IMR-90 (cell line): ENCODE measurements at regions not wholly inside any gene's neighbourhood (a gene's known extent, or its start where the extent isn't known, plus 50 kb on each side); places are given as distances from the start of the nearest gene placed in this dataset.

Experiments
- ATAC-seq: fragments of 200-7000 bp; cut with Tn5 transposase; 2 replicates; pipeline ENCODE4 v1.9.1; 2020; ENCODE audit warnings: low read depth, mild to moderate bottlenecking, moderate library complexity
- BruUV-seq: library from RNA; stranded (reverse); fragments of 400-500 nt; replicated peaks from 2 replicates; lab custom pipeline; 2021; lab: Mats Ljungman, UMichigan
- CTCF ChIA-PET: fragments of 300-600 bp; formaldehyde crosslinking; extraction: SDS; loops from one replicate; lab custom pipeline; 2021; ENCODE audit warnings: antibody characterized with exemption; lab: Yijun Ruan, JAX
- POLR2A ChIA-PET: fragments of 300-600 bp; sonication (Branson Sonifier 250); formaldehyde crosslinking; loops from one replicate; lab custom pipeline; 2022; ENCODE audit warnings: antibody characterized with exemption; ENCODE audit not compliant: unreplicated experiment; lab: Charles Lee
- DNase-seq: peaks from one replicate; pipeline ENCODE4 v3.0.0; 2013
- H2AFZ ChIP-seq: replicated peaks from 2 replicates; pipeline ENCODE3; 2013; ENCODE audit warnings: low read length, mild to moderate bottlenecking; ENCODE audit not compliant: poor library complexity
- H2AK5ac ChIP-seq: 2 replicates; pipeline ENCODE4 v1.6.1; 2013; ENCODE audit warnings: low read depth, low read length, inconsistent platforms
- H2AK9ac ChIP-seq: replicated peaks from 2 replicates; pipeline ENCODE3; 2013; ENCODE audit warnings: mild to moderate bottlenecking, low read depth, low read length, moderate library complexity; ENCODE audit not compliant: poor library complexity
- H2BK120ac ChIP-seq: 2 replicates; pipeline ENCODE4 v1.6.1; 2013; ENCODE audit warnings: low read depth, low read length, inconsistent platforms
- H2BK15ac ChIP-seq: 3 replicates; pipeline ENCODE4 v1.6.1; 2013; ENCODE audit warnings: low read depth, low read length, inconsistent platforms
- H2BK20ac ChIP-seq: 2 replicates; pipeline ENCODE4 v1.6.1; 2013; ENCODE audit warnings: low read depth, mild to moderate bottlenecking, inconsistent platforms, low read length, moderate library complexity
- H2BK5ac ChIP-seq: 2 replicates; pipeline ENCODE4 v1.6.1; 2013; ENCODE audit warnings: mild to moderate bottlenecking, low read depth, low read length, inconsistent platforms; ENCODE audit not compliant: poor library complexity, severe bottlenecking
- H3K14ac ChIP-seq: replicated peaks from 2 replicates; pipeline ENCODE4 v1.6.1; 2013; ENCODE audit warnings: low read depth, low read length, inconsistent platforms
- H3K18ac ChIP-seq: 2 replicates; pipeline ENCODE4 v1.6.1; 2013; ENCODE audit warnings: low read depth, low read length, control low read depth
- H3K23ac ChIP-seq: 2 replicates; pipeline ENCODE4 v1.6.1; 2013; ENCODE audit warnings: low read depth, low read length, inconsistent platforms
- H3K27ac ChIP-seq: 2 replicates; pipeline ENCODE4 v1.5.1; 2013; ENCODE audit warnings: mild to moderate bottlenecking, control low read depth, low read length; ENCODE audit not compliant: insufficient read depth
- H3K27me3 ChIP-seq: 2 replicates; pipeline ENCODE4 v1.6.1; 2013; ENCODE audit warnings: low read length; ENCODE audit not compliant: control insufficient read depth, insufficient read depth
- H3K36me3 ChIP-seq: 2 replicates; pipeline ENCODE4 v1.6.1; 2013; ENCODE audit warnings: low read length, mixed read lengths; ENCODE audit not compliant: control insufficient read depth, insufficient read depth
- H3K4ac ChIP-seq: 2 replicates; pipeline ENCODE4 v1.6.1; 2013; ENCODE audit warnings: low read depth, low read length, inconsistent platforms
- H3K4me1 ChIP-seq: 2 replicates; pipeline ENCODE4 v1.6.1; 2013; ENCODE audit warnings: low read length, mixed read lengths; ENCODE audit not compliant: control insufficient read depth, insufficient read depth
- H3K4me2 ChIP-seq: 2 replicates; pipeline ENCODE4 v1.6.1; 2013; ENCODE audit warnings: low read depth, mild to moderate bottlenecking, control low read depth, low read length, moderate library complexity
- H3K4me3 ChIP-seq: 2 replicates; pipeline ENCODE4 v1.5.1; 2013; ENCODE audit warnings: low read depth, mild to moderate bottlenecking, control low read depth, low read length, moderate library complexity; ENCODE audit not compliant: insufficient read depth
- H3K56ac ChIP-seq: 2 replicates; pipeline ENCODE4 v1.6.1; 2013; ENCODE audit warnings: low read length, inconsistent platforms; ENCODE audit not compliant: insufficient read depth; ENCODE audit errors: extremely low read depth
- H3K79me1 ChIP-seq, 2 experiments: 2 replicates each; pipeline ENCODE4 v1.6.1; 2013; ENCODE audit warnings: low read length in 2 of 2, inconsistent platforms in 1 of 2, low read depth in 1 of 2
- H3K9ac ChIP-seq: 2 replicates; pipeline ENCODE4 v1.6.1; 2013; ENCODE audit warnings: low read depth, low read length, control low read depth
- H3K9me1 ChIP-seq: 2 replicates; pipeline ENCODE4 v1.6.1; 2013; ENCODE audit warnings: low read length, inconsistent platforms; ENCODE audit not compliant: insufficient read depth
- H3K9me3 ChIP-seq: 2 replicates; pipeline ENCODE4 v1.6.1; 2013; ENCODE audit warnings: low read length; ENCODE audit not compliant: control insufficient read depth, insufficient read depth
- H4K20me1 ChIP-seq: 2 replicates; pipeline ENCODE4 v1.6.1; 2013; ENCODE audit warnings: low read length, inconsistent platforms; ENCODE audit not compliant: insufficient read depth
- H4K5ac ChIP-seq: 2 replicates; pipeline ENCODE4 v1.6.1; 2013; ENCODE audit warnings: mild to moderate bottlenecking, low read depth, low read length, control low read depth
- H4K8ac ChIP-seq, 2 experiments: 2 replicates each; pipeline ENCODE4 v1.6.1; 2013; ENCODE audit warnings: low read depth in 2 of 2, low read length in 2 of 2, control low read depth in 1 of 2, inconsistent platforms in 1 of 2
- H4K91ac ChIP-seq: 2 replicates; pipeline ENCODE4 v1.6.1; 2013; ENCODE audit warnings: low read depth, low read length, inconsistent platforms; ENCODE audit not compliant: insufficient read depth
- BHLHE40 ChIP-seq: fragments of 150-350 bp; IDR thresholded peaks from 2 replicates; pipeline ENCODE4 v1.6.1; 2016; ENCODE audit warnings: mild to moderate bottlenecking, low read depth, low read length
- CEBPB ChIP-seq: IDR thresholded peaks from 2 replicates; pipeline ENCODE4 v1.6.1; 2012; ENCODE audit warnings: low read depth, low read length, improper control_type of control experiment
- CTCF ChIP-seq: conservative IDR thresholded peaks from 2 replicates; pipeline ENCODE4 v1.5.1; 2012; ENCODE audit warnings: mild to moderate bottlenecking, low read depth, low read length, improper control_type of control experiment
- FOS ChIP-seq: fragments of 150-350 bp; IDR thresholded peaks from 2 replicates; pipeline ENCODE4 v1.6.1; 2016; ENCODE audit warnings: low read depth, low read length
- MAFK ChIP-seq: IDR thresholded peaks from 2 replicates; pipeline ENCODE4 v1.6.1; 2012; ENCODE audit warnings: low read depth, low read length, improper control_type of control experiment
- MAZ ChIP-seq: IDR thresholded peaks from 2 replicates; pipeline ENCODE4 v1.6.1; 2012; ENCODE audit warnings: low read depth, mild to moderate bottlenecking, low read length, improper control_type of control experiment, moderate library complexity, borderline replicate concordance
- MXI1 ChIP-seq: IDR thresholded peaks from 2 replicates; pipeline ENCODE4 v1.6.1; 2012; ENCODE audit warnings: low read depth, mild to moderate bottlenecking, low read length, moderate library complexity, borderline replicate concordance
- NFE2L2 ChIP-seq: fragments of 150-350 bp; IDR thresholded peaks from 2 replicates; pipeline ENCODE4 v1.6.1; 2016; ENCODE audit warnings: low read depth, mild to moderate bottlenecking, low read length
- POLR2A ChIP-seq: IDR thresholded peaks from 2 replicates; pipeline ENCODE4 v1.6.1; 2012; ENCODE audit warnings: mild to moderate bottlenecking, low read depth, low read length
- RFX5 ChIP-seq: IDR thresholded peaks from 2 replicates; pipeline ENCODE4 v1.8.0; 2012; ENCODE audit warnings: low read depth, mild to moderate bottlenecking, low read length, moderate library complexity
- USF2 ChIP-seq: fragments of 150-350 bp; IDR thresholded peaks from 2 replicates; pipeline ENCODE4 v1.6.1; 2017; ENCODE audit warnings: mild to moderate bottlenecking, antibody characterized with exemption, low read length, low read depth
- whole genome bisulfite sequencing, 2 experiments: methylation state at CpG; one replicate each; pipeline versions ENCODE4 v1.1.5 to v1.1.7; 2013; ENCODE audit warnings: missing lambda C conversion rate in 2 of 2; ENCODE audit not compliant: insufficient read length in 1 of 2; ENCODE audit errors: extremely low coverage in 2 of 2; 5-methylcytosine and 5-hydroxymethylcytosine counted together
- dilution Hi-C: fragments of 300-500 bp; cut with HindIII; formaldehyde crosslinking; loops from one replicate; pipeline ENCODE4 v1.14.3; 2018; ENCODE audit warnings: low sequenced_read_pairs; ENCODE audit not compliant: unreplicated experiment
- in situ Hi-C: fragments of 300-500 bp; cut with MboI; formaldehyde crosslinking; loops from 3 replicates; pipeline ENCODE4 v1.14.3; 2019; ENCODE audit warnings: low sequenced_read_pairs, inconsistent platforms, mixed read lengths
- intact Hi-C: fragments of 100-400 bp; cut with micrococcal nuclease; formaldehyde crosslinking; loops from 2 replicates; pipeline ENCODE4 v1.10.0; 2022

GRCh38 chr1:81545734-81546133 is 255.0 kb upstream of the ADGRL2 start:
- BruUV-seq = no TSS peak
- H4K91ac ChIP-seq = no peak overlapping the region
- H3K18ac ChIP-seq = no peak overlapping the region
- no peaks in the 10 kb centered on the region for H3K9me1 ChIP-seq
- H2BK15ac ChIP-seq = no peak overlapping the region
- no peak overlapping the region for H3K56ac ChIP-seq
- no peak overlapping the region for H2AK9ac ChIP-seq
- no peaks in the 10 kb centered on the region for H3K36me3 ChIP-seq
- H3K79me1 ChIP-seq = no peaks in the 10 kb centered on the region
- no peak for TF ChIP-seq POLR2A
- no peak for TF ChIP-seq MXI1
- TF ChIP-seq NFE2L2 = no peak
- TF ChIP-seq MAZ = no peak
- TF ChIP-seq CTCF = no peak
- TF ChIP-seq USF2 = no peak
- no peak for TF ChIP-seq BHLHE40
- no peak for TF ChIP-seq CEBPB
- no peak for TF ChIP-seq MAFK
- no peak for TF ChIP-seq RFX5
- no peak for TF ChIP-seq FOS
- H3K23ac ChIP-seq = no peak overlapping the region
- H3K4me3 ChIP-seq = no peak overlapping the region
- no peak overlapping the region for H3K4ac ChIP-seq
- H3K27ac ChIP-seq = no peak overlapping the region
- H4K5ac ChIP-seq = no peak overlapping the region
- H2BK20ac ChIP-seq = no peak overlapping the region
- no peaks in the 10 kb centered on the region for H3K9me3 ChIP-seq
- in situ Hi-C loops (no loop called here), dilution Hi-C loops (no loop called here), intact Hi-C loops (no loop called here)
- no peaks in the 10 kb centered on the region for H3K4me1 ChIP-seq
- CTCF ChIA-PET = interaction anchor here (0.6 kb wide), 2 partner anchors 11 to 1128 kb away, joined by 3 read pairs; no protein-coding TSS in a partner anchor
- no peak overlapping the region for H2BK120ac ChIP-seq
- no peak overlapping the region for H3K14ac ChIP-seq
- no peak overlapping the region for H2AK5ac ChIP-seq
- POLR2A ChIA-PET = no interaction called here
- WGBS, 2 experiments = no CpG with 5 or more reads among the region's 6 CpGs
- no peak overlapping the region for H3K4me2 ChIP-seq
- H3K9ac ChIP-seq = no peak overlapping the region
- no peak overlapping the region for H2BK5ac ChIP-seq
- DNase-seq = no peak
- ATAC-seq = no peak
- no peaks in the 10 kb centered on the region for H3K27me3 ChIP-seq
- H4K8ac ChIP-seq = no peak overlapping the region
- H2AFZ ChIP-seq = no peak overlapping the region
- no peaks in the 10 kb centered on the region for H4K20me1 ChIP-seq
